ENCODE measurements at regions not wholly inside any gene's neighbourhood (a gene's known extent, or its start where the extent isn't known, plus 50 kb on each side); places are given as distances from the start of the nearest gene placed in this dataset.

DNA sequence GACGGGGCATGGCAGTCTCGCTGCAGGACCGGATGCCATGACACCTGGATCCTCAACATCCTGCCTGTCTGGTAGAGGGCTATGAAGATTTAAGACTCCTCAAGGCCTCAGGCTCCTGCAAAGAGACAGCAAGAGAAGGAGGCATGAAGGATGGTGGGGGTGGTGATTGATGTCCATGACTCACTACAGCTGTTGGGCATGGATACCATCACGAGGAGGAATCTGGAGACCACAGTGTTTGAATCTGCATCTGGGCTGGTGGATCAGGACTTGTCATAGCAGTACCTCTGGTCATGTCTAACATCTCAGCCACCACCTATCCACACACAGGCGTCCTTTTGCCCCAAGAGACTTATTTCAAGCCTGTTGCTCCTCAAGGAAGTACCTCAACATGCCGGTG, 50.2 kb upstream of the WSCD1 start:
- TF ChIP-seq, protein P1, sequence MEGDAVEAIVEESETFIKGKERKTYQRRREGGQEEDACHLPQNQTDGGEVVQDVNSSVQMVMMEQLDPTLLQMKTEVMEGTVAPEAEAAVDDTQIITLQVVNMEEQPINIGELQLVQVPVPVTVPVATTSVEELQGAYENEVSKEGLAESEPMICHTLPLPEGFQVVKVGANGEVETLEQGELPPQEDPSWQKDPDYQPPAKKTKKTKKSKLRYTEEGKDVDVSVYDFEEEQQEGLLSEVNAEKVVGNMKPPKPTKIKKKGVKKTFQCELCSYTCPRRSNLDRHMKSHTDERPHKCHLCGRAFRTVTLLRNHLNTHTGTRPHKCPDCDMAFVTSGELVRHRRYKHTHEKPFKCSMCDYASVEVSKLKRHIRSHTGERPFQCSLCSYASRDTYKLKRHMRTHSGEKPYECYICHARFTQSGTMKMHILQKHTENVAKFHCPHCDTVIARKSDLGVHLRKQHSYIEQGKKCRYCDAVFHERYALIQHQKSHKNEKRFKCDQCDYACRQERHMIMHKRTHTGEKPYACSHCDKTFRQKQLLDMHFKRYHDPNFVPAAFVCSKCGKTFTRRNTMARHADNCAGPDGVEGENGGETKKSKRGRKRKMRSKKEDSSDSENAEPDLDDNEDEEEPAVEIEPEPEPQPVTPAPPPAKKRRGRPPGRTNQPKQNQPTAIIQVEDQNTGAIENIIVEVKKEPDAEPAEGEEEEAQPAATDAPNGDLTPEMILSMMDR (IDR thresholded peaks at IDR 0.05): no peak
- TF ChIP-seq POLR2A (IDR thresholded peaks at IDR 0.05): no peak

All from Peyer's patch (tissue), 4 donors.